GM18505 (cell line): ENCODE measurements at regions not wholly inside any gene's neighbourhood (a gene's known extent, or its start where the extent isn't known, plus 50 kb on each side); places are given as distances from the start of the nearest gene placed in this dataset.
"Not testable (repeated sequence)": the region's sequence is repeated elsewhere in the genome, so short reads cannot be mapped to it uniquely, and the experiment has no call there.

ENCODE experiments used
- ATAC-seq: cut with Tn5 transposase; IDR thresholded peaks from one replicate; pipeline ENCODE4 v1.9.1; 2021; ENCODE audit not compliant: unreplicated experiment
- POLR2A ChIP-seq: IDR thresholded peaks from 4 replicates; pipeline ENCODE4 v1.6.1; 2011; ENCODE audit warnings: borderline replicate concordance; ENCODE audit not compliant: insufficient read depth, insufficient read length; ENCODE audit errors: extremely low read depth

DNA sequence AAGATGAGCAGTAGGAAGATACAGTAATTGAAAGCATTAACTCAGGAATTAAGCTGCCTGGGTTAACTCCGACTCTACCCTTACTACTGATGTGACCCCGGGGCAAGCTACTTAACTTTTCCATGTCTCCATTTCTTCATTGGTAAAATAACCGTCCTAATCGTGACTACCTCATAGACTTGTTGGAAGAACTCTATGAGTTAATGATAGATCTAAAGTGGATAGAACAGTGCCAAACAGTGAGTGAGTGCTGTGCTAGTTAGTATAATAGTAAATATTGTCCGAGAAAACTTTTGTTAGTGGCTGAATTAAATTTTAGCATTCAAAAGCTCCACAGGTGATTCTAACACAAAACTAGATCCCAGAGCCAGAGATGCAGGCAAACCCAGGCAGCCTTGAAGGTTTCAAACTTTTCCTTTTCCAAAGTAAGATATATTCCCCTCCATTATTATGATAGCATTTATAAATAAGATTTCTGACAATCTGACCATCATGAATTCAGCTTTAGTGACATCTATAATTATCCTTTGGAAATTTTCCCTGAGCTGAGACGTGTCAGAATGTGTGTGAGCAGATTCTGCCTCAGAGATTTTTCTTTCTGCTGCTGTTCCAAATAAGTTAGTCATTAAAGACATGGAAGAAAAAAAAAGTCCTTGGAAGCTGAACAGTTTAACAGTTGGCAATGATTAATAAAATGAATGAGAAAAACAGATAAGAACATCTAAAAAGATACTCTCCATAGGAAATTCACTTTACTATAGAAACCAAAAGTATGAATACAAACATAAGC is 369.5 kb downstream of the PRELID2 start:
- ATAC-seq = no peak
- no peak for TF ChIP-seq POLR2A

- ATAC-seq = no peak
- TF ChIP-seq POLR2A = no peak
These were observed 371.0 kb downstream of the PRELID2 start for GRCh38 chr5:145464171-145464570.

DNA sequence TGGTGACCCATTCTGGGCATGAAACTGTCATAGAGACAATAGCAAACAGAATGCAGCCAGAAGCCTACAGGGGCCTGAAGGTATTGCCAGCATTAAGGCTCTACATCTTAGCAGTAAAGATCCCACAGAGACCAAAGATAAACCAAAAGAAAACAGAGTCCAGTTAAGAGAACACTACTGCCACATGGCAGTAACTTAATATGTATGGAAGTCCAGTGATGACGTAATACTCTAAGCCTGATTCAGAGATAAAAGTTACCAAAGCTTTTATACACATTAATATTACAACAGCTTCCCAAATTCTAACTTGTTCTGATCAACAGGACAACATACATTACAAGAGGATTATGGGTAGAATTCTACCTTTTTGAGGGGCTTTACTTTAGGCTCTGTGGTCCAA is 371.5 kb downstream of the PRELID2 start:
- ATAC-seq = no peak
- no peak for TF ChIP-seq POLR2A

DNA sequence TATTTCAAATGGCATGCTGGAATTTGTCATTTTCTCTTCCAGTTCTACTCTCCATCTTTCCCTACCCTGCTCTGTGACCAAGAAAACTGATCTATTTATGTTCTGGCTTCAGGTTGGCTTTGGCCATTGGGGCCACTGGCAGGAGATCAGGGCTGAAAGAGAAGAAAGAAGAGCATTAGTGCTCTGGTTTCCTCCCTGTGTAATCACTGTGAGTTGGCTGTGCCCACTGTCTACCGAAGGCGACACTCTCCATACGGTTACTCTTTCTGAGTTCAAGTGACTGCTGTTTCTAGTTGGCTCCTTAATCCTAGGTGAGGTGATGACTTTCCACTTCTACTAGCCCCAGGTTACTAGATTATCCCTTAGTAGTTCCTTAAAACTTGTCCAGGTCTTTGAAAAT is 372.6 kb downstream of the PRELID2 start:
- TF ChIP-seq POLR2A = no peak
- no peak for ATAC-seq

DNA sequence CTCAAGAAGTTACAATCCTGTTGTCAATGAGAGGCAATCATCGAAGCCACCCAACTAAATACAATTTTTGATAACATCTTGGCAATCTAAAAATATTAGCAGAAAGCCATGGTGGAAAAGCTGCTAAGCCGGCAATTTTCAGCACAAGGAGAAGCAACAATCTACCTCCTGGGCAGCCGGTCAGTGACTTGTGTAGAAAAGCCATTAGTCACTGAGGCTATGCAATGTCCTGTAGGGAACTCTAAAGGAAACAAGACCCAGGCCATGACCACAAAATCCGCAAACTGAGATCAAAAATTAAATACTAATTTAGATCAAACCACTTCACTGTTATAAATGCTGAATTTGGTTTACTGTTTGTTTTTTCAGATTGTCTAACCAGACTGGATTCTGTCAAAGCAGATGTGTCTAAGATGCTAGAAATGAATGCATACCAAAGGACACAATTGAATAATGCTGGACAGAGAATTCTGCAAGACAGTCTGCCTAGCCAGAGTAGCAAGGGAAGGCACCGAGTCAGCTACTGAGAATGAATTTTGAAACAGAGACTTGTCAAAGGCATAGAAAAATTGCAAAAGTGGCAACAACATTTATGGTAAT is 384.8 kb downstream of the PRELID2 start:
- ATAC-seq = no peak
- no peak for TF ChIP-seq POLR2A

GRCh38 chr5:145449794-145450193 is 385.3 kb downstream of the PRELID2 start:
- ATAC-seq = no peak
- no peak for TF ChIP-seq POLR2A

- not testable (repeated sequence) for ATAC-seq
These were observed 388.3 kb downstream of the PRELID2 start for GRCh38 chr5:145446875-145447274.

- no peak for TF ChIP-seq POLR2A
- ATAC-seq = no peak
These were observed 388.7 kb downstream of the PRELID2 start for GRCh38 chr5:145446412-145446811.

- ATAC-seq = no peak
- no peak for TF ChIP-seq POLR2A
These were observed 390.1 kb downstream of the PRELID2 start for GRCh38 chr5:145445027-145445426.

DNA sequence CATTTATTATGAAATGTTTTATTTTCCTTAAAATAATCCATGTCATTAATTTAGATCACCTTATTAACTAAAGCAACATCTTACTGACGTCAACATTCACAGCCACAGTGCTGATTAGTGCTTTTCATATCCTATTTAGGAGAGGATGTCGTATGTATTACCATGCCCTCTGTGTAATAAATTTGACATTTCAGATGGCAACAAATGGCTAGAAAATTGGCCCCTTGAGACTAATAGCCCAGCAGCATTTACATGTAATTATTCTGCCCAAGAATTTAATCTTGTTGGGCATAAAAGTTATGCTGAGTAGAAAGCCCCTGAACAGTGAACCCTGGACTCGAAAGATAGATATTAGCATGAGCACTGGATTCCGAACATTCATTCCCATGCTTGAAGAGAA is 391.2 kb downstream of the PRELID2 start:
- TF ChIP-seq POLR2A = no peak
- no peak for ATAC-seq

DNA sequence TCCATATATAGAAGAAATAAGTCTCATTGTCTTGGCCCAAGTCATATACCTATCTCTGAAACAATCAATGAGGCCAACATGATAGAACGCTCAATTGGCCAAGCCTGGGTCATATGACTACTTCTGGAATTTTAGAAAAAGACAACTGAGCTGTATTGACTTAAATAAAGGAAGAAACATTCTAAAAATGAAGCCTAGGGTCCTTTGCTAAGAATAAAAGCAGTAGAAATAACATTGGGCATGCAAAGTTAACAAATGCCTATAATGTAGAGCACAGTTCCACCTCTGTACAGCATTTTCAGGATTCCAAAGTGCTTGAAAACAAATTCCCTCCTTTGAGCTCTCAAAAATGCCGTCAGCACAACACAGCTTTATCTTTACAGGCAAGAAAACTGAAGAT is 391.8 kb downstream of the PRELID2 start:
- no peak for TF ChIP-seq POLR2A
- ATAC-seq = no peak

GRCh38 chr5:145442661-145443060 is 392.5 kb downstream of the PRELID2 start:
- ATAC-seq = not testable (repeated sequence)

DNA sequence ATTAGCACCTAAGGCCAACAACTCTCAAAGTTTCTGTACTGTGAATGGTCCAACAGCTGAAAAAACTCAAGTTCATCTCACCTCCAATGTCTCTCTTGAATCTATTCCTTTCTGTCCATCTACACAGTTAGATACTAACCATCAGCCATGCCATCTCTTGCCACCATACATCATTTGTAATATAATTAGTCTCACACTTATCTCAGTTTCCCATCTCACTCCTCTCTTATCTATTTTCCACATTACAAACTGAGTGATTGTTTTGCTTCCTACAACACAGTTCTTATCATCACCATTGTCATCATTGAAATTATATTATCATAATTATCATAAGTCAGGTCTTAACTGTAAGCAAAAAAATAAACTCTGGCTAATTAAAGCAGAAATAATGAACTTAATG is 393.9 kb downstream of the PRELID2 start:
- ATAC-seq = no peak
- no peak for TF ChIP-seq POLR2A

DNA sequence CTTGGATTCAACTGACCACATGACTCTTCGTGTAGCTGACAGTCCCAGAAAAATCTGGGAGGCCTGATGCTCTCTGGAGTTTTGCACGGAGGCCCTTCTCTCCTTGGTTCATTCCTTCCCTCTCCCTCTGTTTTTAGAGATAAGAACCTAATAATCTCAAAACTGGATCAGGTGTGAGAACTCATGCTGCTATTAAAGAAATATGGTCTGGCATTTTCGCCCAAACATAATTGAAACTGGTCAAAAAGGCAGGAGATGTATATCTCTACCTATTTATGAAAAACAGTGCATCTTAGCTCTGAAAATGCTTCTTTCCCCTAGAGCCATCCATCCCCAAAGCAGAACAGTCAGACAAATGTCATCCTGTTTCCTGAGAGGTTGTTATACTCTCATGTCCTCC is 397.5 kb downstream of the PRELID2 start:
- ATAC-seq = no peak
- TF ChIP-seq POLR2A = no peak

GRCh38 chr5:145433077-145433476 is 402.1 kb downstream of the PRELID2 start:
- TF ChIP-seq POLR2A = no peak
- no peak for ATAC-seq
